ENCODE measurements at regions not wholly inside any gene's neighbourhood (a gene's known extent, or its start where the extent isn't known, plus 50 kb on each side); places are given as distances from the start of the nearest gene placed in this dataset.

DNA sequence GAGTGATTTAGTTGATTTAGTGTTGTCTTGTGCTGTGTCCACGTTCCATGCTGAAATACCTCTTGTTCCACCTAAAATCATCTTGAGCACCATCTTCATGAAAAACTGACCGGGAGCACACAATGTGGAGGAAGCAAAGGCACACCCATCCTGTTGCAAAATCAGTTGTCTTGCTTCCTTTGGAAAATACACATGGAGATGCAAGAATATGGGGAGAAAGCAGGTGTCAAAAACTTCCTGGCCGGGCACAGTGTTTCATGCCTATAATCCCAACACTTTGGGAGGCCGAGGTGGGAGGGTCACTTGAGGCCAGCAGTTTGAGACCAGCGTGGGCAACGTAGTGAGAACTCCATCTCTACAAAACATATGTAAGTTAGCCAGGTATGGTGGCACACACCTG, 151.1 kb downstream of the C11orf91 start:
- no peak for DNase-seq
- no peaks in the 10 kb centered on the region for H3K4me1 Mint-ChIP-seq
- H3K4me3 Mint-ChIP-seq = no peak overlapping the region
- no peak for ATAC-seq
- no peak overlapping the region for H3K27ac Mint-ChIP-seq
- H3K27me3 Mint-ChIP-seq = peaks cover 23% of the 10 kb centered on the region
- no peaks in the 10 kb centered on the region for H3K9me3 Mint-ChIP-seq

DNA sequence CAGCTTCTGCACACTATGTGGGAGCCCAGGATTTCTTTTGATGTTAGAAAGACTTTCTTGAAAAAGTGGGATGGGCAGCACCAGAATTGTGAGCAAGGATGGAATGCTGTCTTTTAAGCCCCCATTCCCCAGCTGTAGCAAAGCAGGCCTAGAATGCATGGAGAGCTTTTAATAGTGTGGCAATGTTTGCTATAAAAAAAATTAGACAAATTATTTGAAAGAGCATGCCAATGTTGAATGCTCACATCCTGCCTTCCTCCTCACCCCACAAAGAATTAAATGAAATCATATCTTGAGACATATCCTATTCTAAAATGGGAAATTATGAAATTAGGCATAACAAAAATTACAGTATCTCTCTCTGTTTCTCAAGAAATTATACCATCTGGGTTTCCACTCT, 154.7 kb downstream of the C11orf91 start:
- H3K4me3 Mint-ChIP-seq = no peak overlapping the region
- DNase-seq = no peak
- peak overlapping the region in 1 of 2 donors; percentile 44 for H3K27ac Mint-ChIP-seq
- no peak for ATAC-seq
- no peaks in the 10 kb centered on the region for H3K4me1 Mint-ChIP-seq
- H3K9me3 Mint-ChIP-seq = no peaks in the 10 kb centered on the region
- H3K27me3 Mint-ChIP-seq = peaks cover 50% of the 10 kb centered on the region

DNA sequence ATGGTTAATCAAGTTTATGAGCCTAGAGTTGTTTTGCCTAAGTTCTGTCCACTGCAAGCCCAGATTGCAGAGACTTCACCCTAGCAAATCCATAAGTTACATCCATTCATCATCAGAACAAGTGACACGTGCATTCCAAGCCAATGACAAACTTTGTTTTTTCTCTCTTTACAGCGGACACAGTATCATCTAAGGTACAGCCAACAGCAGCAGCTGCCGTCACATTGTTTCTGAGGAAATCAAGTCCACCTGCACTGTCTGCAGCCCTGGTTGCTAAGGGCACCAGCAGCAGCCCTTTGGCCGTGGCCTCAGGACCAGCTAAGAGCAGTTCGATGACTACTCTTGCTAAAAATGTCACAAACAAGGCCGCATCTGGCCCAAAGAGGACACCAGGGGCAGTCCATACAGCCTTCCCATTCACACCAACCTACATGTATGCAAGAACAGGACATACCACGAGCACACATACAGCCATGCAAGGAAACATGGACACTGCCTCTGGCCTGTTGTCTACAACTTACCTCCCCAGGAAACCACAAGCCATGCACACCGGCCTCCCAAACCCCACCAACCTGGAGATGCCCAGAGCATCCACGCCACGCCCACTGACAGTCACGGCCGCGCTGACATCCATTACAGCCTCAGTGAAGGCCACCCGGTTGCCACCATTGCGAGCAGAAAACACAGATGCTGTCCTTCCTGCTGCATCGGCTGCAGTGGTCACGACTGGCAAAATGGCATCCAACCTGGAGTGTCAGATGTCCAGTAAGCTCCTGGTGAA, 155.8 kb downstream of the C11orf91 start:
- H3K4me1 Mint-ChIP-seq = no peaks in the 10 kb centered on the region
- no peak for DNase-seq
- H3K9me3 Mint-ChIP-seq = no peaks in the 10 kb centered on the region

DNA sequence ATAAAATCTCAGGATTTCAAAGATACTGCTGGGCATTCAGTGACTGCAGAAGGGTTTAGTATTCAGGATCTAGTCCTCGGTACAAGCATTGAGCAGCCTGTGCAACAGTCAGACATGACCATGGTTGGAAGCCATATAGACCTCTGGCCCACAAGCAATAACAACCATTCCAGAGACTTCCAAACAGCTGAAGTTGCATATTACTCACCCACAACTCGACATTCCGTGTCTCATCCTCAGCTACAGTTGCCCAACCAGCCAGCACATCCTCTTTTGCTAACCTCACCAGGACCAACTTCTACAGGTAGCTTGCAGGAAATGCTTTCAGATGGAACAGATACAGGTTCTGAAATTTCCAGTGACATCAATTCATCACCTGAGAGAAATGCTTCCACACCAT, 156.8 kb downstream of the C11orf91 start:
- peaks cover 53% of the 10 kb centered on the region for H3K27me3 Mint-ChIP-seq
- H3K9me3 Mint-ChIP-seq = no peaks in the 10 kb centered on the region
- H3K27ac Mint-ChIP-seq = no peak overlapping the region
- H3K4me3 Mint-ChIP-seq = no peak overlapping the region
- ATAC-seq (no peak), DNase-seq (no peak)
- H3K4me1 Mint-ChIP-seq = no peaks in the 10 kb centered on the region

More for the DNA sequence above, 155.8 kb downstream of the C11orf91 start:
- no peak for ATAC-seq
- Mint-ChIP-seq H3K27me3 (peaks cover 53% of the 10 kb centered on the region), H3K27ac (no peak overlapping the region), H3K4me3 (no peak overlapping the region)

- H3K4me3 Mint-ChIP-seq = no peak overlapping the region
These were observed 157.7 kb downstream of the C11orf91 start for GRCh38 chr11:33542921-33543320.

GRCh38 chr11:33540946-33541915, 159.4 kb downstream of the C11orf91 start:
- no peak overlapping the region for H3K4me3 Mint-ChIP-seq
- no peaks in the 10 kb centered on the region for H3K4me1 Mint-ChIP-seq
- no peak overlapping the region for H3K27ac Mint-ChIP-seq
- no peaks in the 10 kb centered on the region for H3K9me3 Mint-ChIP-seq
- DNase-seq = no peak
- ATAC-seq = no peak
- H3K27me3 Mint-ChIP-seq = peaks cover 40% of the 10 kb centered on the region

More at GRCh38 chr11:33542921-33543320, 157.7 kb downstream of the C11orf91 start:
- Mint-ChIP-seq H3K9me3 (no peaks in the 10 kb centered on the region), H3K4me1 (no peaks in the 10 kb centered on the region), H3K27me3 (peaks cover 53% of the 10 kb centered on the region), H3K27ac (no peak overlapping the region)
- peak; percentile 8 to 16 for DNase-seq
- no peak for ATAC-seq

- no peak for DNase-seq
- no peak for ATAC-seq
- Mint-ChIP-seq H3K9me3 (no peaks in the 10 kb centered on the region), H3K27ac (no peak overlapping the region), H3K4me3 (no peak overlapping the region), H3K4me1 (no peaks in the 10 kb centered on the region), H3K27me3 (peaks cover 38% of the 10 kb centered on the region)
These were observed 160.2 kb downstream of the C11orf91 start for GRCh38 chr11:33540427-33540826.

DNA sequence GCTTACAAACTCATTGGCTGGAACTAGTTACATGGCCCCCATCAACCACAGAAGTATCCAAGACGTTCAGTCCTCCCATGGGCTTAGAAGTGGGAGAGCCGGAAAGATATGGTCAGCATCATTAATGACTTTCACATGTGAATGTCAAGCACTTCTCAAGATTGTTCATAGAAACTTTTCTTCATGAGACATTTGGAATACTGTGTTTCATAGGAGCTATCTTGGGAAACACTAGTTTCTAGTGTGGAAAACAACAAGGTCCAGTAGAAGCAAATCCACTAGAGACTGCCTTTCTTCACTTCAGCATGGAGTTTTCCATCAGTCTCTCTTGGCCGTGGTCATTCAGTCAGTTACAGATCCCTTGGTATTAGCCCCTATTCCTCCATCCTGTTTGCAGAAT, 160.9 kb downstream of the C11orf91 start:
- H3K4me3 Mint-ChIP-seq = no peak overlapping the region
- peaks cover 38% of the 10 kb centered on the region for H3K27me3 Mint-ChIP-seq
- ATAC-seq (no peak), DNase-seq (no peak)
- no peaks in the 10 kb centered on the region for H3K9me3 Mint-ChIP-seq
- no peak overlapping the region for H3K27ac Mint-ChIP-seq
- H3K4me1 Mint-ChIP-seq = no peaks in the 10 kb centered on the region

- Mint-ChIP-seq H3K4me3 (no peak overlapping the region), H3K9me3 (no peaks in the 10 kb centered on the region), H3K27me3 (peaks cover 33% of the 10 kb centered on the region), H3K4me1 (no peaks in the 10 kb centered on the region), H3K27ac (no peak overlapping the region)
- no peak for DNase-seq
- ATAC-seq = no peak
These were observed 161.9 kb downstream of the C11orf91 start for GRCh38 chr11:33538726-33539125.

DNA sequence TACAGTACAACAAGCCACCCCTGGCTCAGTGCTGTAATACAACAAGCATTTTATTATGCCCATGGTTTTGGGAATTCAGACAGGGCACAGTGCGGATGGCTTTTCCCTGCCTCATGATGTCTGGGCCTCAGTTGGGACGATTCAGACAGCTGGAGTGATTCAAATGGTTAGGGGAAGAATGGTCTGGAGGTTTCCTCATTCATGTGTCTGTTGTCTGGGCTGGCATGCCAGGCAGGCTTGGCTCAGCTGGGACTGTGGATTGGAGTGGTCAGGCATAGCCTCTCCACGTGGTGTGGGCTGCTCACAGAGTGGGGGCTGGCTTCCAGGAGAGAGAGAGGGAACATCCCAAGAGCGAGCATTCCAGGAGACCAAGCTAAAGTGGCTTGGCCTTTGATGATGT, 164.4 kb downstream of the C11orf91 start:
- Mint-ChIP-seq H3K27me3 (peaks cover 17% of the 10 kb centered on the region), H3K9me3 (no peaks in the 10 kb centered on the region), H3K4me1 (no peaks in the 10 kb centered on the region), H3K27ac (no peak overlapping the region), H3K4me3 (no peak overlapping the region)
- ATAC-seq = no peak
- no peak for DNase-seq

DNA sequence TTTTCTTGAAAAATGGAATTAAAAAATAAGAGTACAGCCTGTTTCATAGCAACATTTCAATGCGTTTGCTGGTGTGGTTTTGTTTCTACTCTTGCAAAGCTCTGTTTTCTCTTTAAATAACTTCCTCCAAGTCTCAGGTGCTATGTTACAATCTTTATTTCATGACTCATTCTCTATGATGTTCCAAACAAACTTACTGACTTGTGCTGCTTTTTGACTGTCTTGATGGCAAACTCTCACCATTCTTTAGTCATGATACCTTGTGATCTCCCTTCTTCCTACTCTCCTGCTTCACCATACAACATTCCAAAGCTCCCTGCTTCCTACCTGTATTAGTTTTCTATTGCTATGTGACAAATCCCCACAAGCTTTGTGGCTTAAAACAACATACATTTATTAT, 166.1 kb downstream of the C11orf91 start:
- Mint-ChIP-seq H3K9me3 (no peaks in the 10 kb centered on the region), H3K27ac (no peak overlapping the region), H3K4me3 (no peak overlapping the region), H3K4me1 (no peaks in the 10 kb centered on the region), H3K27me3 (peaks cover 12% of the 10 kb centered on the region)
- DNase-seq (no peak), ATAC-seq (no peak)

- DNase-seq (no peak), ATAC-seq (no peak)
- Mint-ChIP-seq H3K27ac (no peak overlapping the region), H3K27me3 (peaks cover 6% of the 10 kb centered on the region), H3K9me3 (peaks cover 0 to under 1% of the 10 kb centered on the region in 2 donors), H3K4me3 (no peak overlapping the region), H3K4me1 (no peaks in the 10 kb centered on the region)
These were observed 167.1 kb downstream of the C11orf91 start for GRCh38 chr11:33533386-33534052.

DNA sequence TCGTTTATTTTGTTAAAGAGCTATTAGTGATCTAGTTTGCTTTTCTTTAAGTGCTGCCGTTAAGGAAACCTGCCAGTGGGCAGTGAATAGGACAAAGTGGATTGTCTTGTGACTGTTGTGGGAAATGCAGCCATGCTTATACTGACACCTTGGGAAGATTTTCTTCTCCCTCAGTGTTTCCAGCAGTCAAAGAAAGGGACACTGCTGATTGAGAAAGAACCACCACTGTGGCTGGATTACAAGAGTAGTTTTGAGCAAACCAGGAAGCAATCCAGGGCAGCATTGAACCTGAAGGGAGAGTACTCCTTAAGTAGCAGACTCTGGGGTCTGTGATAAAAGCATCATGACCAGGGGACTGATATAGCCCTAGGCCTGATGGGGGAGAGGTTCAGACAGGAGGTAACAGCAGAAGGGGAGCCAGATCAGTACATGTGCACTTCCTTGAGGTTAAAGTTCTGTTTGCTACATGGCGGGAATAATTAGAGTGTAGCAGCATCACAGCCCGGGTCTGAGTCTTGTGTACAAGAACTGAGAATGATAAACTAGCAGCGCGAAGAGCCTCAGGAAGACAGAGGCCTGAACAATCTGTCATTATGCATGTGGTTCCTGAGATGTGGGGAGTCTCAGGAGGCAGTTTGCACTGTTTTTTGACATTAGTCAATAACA, 167.8 kb downstream of the C11orf91 start:
- DNase-seq = no peak
- Mint-ChIP-seq H3K4me1 (no peaks in the 10 kb centered on the region), H3K27ac (no peak overlapping the region), H3K27me3 (peaks cover 6% of the 10 kb centered on the region), H3K4me3 (no peak overlapping the region), H3K9me3 (peaks cover 0 to 6% of the 10 kb centered on the region in 2 donors)
- no peak for ATAC-seq

- Mint-ChIP-seq H3K27ac (no peak overlapping the region), H3K27me3 (peaks cover 12% of the 10 kb centered on the region), H3K4me1 (no peaks in the 10 kb centered on the region), H3K4me3 (no peak overlapping the region), H3K9me3 (peaks cover 5 to 6% of the 10 kb centered on the region in 2 donors)
- ATAC-seq (no peak), DNase-seq (no peak)
These were observed 168.4 kb downstream of the C11orf91 start for GRCh38 chr11:33532257-33532656.

DNA sequence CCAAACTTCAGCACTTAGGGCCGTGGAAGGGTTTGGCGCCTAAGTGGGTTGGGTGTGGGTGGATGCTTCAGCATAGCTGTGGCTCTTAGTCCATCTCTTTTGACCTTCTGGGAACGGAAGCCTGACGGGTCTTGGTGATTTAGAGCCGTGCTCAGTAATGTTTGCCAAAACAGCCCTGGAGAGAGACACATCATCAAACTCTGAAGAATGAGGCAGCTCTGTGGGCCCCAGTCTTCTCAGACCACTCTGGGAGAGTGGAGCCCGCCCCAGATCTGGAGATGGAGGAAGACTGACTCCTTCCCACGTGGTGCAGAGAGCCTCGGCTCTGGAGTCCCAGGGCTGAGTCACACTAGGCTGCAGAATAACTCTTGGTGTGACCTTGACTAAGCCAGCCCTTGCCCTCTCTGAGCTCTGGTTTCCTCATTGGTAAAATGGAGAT, 168.9 kb downstream of the C11orf91 start:
- ATAC-seq (no peak), DNase-seq (no peak)
- no peak overlapping the region for H3K27ac Mint-ChIP-seq
- H3K4me1 Mint-ChIP-seq = no peaks in the 10 kb centered on the region
- H3K27me3 Mint-ChIP-seq = peaks cover 17% of the 10 kb centered on the region
- H3K4me3 Mint-ChIP-seq = no peak overlapping the region
- H3K9me3 Mint-ChIP-seq = peaks cover 6 to 10% of the 10 kb centered on the region in 2 donors

Measured in stimulated activated naive CD8-positive, alpha-beta T cell treated with anti-CD3 and anti-CD28 coated beads, Interleukin-15, amount 100 ng/mL, for 72 hours (primary cell).